Cardiac fibroblast (primary cell): ENCODE measurements at regions not wholly inside any gene's neighbourhood (a gene's known extent, or its start where the extent isn't known, plus 50 kb on each side); places are given as distances from the start of the nearest gene placed in this dataset.

Source experiments
- DNase-seq, 2 donors: peaks; one replicate each; pipeline versions ENCODE4 v3.0.0 to v3.0.0-alpha.2; 2010; ENCODE audit warnings: low read depth in 2 of 2
- H3K4me3 ChIP-seq, 2 donors: replicated peaks in 1 of 2; 1 replicate in 1 of 2; 2 replicates in 1 of 2; pipeline ENCODE4 v1.5.1; 2011; ENCODE audit warnings: low read depth in 2 of 2, low read length in 2 of 2, mild to moderate bottlenecking in 2 of 2, moderate library complexity in 1 of 2
- CTCF ChIP-seq: IDR thresholded peaks from one replicate; pipeline ENCODE4 v1.5.1; 2011; ENCODE audit warnings: low read depth, mild to moderate bottlenecking, low read length, inconsistent platforms

GRCh38 chr6:145139895-145140294 lies 595.4 kb downstream of the EPM2A start:
- H3K4me3 ChIP-seq: no peak overlapping the region
- TF ChIP-seq CTCF: no peak
- no peak for DNase-seq

DNA sequence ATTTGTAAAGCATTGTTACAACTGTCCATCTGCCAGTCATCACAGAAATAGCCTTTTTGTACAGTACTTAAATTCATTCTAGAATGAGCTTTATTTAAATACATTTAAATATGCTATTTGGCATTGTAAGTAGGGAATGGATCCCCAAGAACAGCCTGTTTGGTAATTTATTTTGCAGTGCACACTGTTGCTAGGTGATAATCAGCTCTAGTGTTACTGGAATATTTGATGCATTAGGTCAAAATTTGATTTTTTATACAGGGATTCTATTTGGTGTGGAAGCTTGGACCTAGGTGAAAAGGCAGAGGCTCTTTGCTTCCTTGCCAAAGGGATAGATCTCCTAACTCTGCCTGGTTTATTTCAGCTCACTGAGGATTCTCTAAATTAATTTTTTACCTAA lies 593.7 kb downstream of the EPM2A start:
- TF ChIP-seq CTCF: no peak
- no peak for DNase-seq
- H3K4me3 ChIP-seq: no peak overlapping the region

GRCh38 chr6:145142958-145143357 lies 592.4 kb downstream of the EPM2A start:
- no peak for TF ChIP-seq CTCF
- DNase-seq: no peak
- H3K4me3 ChIP-seq: no peak overlapping the region

DNA sequence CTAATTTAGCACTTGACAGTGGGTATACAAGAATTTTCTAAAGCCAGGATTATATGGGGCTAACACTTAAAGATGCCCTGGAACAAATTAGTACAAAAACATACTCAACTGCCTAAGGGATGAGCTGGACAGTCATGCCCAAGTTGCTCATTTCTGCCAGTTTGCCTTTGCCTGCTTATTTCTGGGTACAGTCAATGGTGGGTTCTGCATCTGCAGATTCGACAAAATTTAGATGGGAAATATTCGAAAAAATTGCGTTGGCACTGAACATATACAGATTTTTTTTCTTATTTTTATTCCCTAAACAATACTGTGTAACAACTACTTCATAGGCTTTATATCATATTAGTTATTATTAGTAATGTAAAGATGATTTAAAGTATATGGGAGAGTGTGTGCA lies 591.9 kb downstream of the EPM2A start:
- TF ChIP-seq CTCF: no peak
- H3K4me3 ChIP-seq: no peak overlapping the region
- no peak for DNase-seq

DNA sequence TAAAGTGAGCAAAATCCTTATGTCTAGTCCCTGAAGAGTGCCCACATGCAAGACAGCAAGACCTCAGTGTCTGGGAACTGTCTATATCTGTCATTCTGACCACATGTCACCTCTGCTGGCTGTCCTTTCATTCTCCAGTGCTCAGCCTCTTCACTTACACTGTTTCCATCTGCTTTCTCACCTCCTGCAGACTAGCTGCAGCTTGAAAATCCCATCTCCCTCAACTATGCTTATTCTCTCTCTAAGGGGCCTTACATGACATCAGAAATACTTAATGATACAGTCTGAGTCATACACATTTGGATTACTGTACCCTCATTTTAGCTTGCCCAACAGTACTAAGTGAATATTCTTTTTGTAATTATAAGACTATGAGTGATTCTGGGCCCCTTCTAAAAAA lies 587.8 kb downstream of the EPM2A start:
- TF ChIP-seq CTCF: no peak
- peak in 1 of 2 donors; percentile 62 for DNase-seq
- H3K4me3 ChIP-seq: no peak overlapping the region

- peak; percentile 25 to 66 for DNase-seq
- no peak overlapping the region for H3K4me3 ChIP-seq
- TF ChIP-seq CTCF: no peak
These were observed 587.2 kb downstream of the EPM2A start for GRCh38 chr6:145147981-145148749.

- no peak for DNase-seq
These were observed 586.5 kb downstream of the EPM2A start for GRCh38 chr6:145148776-145149175.

More at GRCh38 chr6:145148776-145149175, 586.5 kb downstream of the EPM2A start:
- no peak overlapping the region for H3K4me3 ChIP-seq
- no peak for TF ChIP-seq CTCF
